AG08395 (cell line): ENCODE measurements at regions not wholly inside any gene's neighbourhood (a gene's known extent, or its start where the extent isn't known, plus 50 kb on each side); places are given as distances from the start of the nearest gene placed in this dataset.
"Not testable (repeated sequence)": the region's sequence is repeated elsewhere in the genome, so short reads cannot be mapped to it uniquely, and the experiment has no call there.

Experiments
- DNase-seq: peaks from one replicate; pipeline ENCODE4 v3.0.0; 2012; ENCODE audit warnings: mixed read lengths, low spot score

- DNase-seq = peak; percentile 5
These were observed 69.2 kb upstream of the GRID2 start for GRCh38 chr4:92234393-92235176.

GRCh38 chr4:92235731-92236130 lies 68.0 kb upstream of the GRID2 start:
- no peak for DNase-seq

- no peak for DNase-seq
These were observed 66.9 kb upstream of the GRID2 start for GRCh38 chr4:92236877-92237276.

- no peak for DNase-seq
These were observed 66.2 kb upstream of the GRID2 start for GRCh38 chr4:92237559-92237958.

GRCh38 chr4:92241094-92241493 lies 62.7 kb upstream of the GRID2 start:
- DNase-seq = no peak

GRCh38 chr4:92246384-92246783 lies 57.4 kb upstream of the GRID2 start:
- DNase-seq = no peak

- DNase-seq = no peak
These were observed 54.2 kb upstream of the GRID2 start for GRCh38 chr4:92249541-92249940.

GRCh38 chr4:92251711-92252110 lies 52.1 kb upstream of the GRID2 start:
- DNase-seq = no peak

GRCh38 chr4:92252358-92252757 lies 51.4 kb upstream of the GRID2 start:
- DNase-seq = not testable (repeated sequence)

- DNase-seq = no peak
These were observed 50.9 kb upstream of the GRID2 start for GRCh38 chr4:92252846-92253245.

GRCh38 chr4:92253550-92253949 lies 50.2 kb upstream of the GRID2 start:
- no peak for DNase-seq
